Bronchial epithelial cell (primary cell): ENCODE measurements at regions not wholly inside any gene's neighbourhood (a gene's known extent, or its start where the extent isn't known, plus 50 kb on each side); places are given as distances from the start of the nearest gene placed in this dataset.

ENCODE experiments used
- DNase-seq: peaks from one replicate; pipeline ENCODE4 v3.0.0-alpha.2; 2010; ENCODE audit warnings: low read depth
- FAIRE-seq: peaks from 2 replicates; lab custom pipeline; 2011; peaks lifted over from hg19 to GRCh38; lab: Jason Lieb, UNC
- H3K27me3 ChIP-seq: 2 replicates; pipeline ENCODE4 v1.5.1; 2011; ENCODE audit warnings: low read length; ENCODE audit not compliant: control insufficient read depth, insufficient read depth
- H3K36me3 ChIP-seq: 2 replicates; pipeline ENCODE4 v1.5.1; 2011; ENCODE audit warnings: low read length; ENCODE audit not compliant: control insufficient read depth, insufficient read depth
- H3K4me3 ChIP-seq: 2 replicates; pipeline ENCODE4 v1.5.1; 2011; ENCODE audit warnings: mild to moderate bottlenecking, low read depth, low read length, control low read depth
- TF ChIP-seq, protein P1 (sequence below): IDR thresholded peaks from 2 replicates; pipeline ENCODE4 v1.5.1; 2011; ENCODE audit warnings: mild to moderate bottlenecking, moderate library complexity, low read length, control low read depth, inconsistent platforms; ENCODE audit not compliant: insufficient read depth, severe bottlenecking

DNA sequence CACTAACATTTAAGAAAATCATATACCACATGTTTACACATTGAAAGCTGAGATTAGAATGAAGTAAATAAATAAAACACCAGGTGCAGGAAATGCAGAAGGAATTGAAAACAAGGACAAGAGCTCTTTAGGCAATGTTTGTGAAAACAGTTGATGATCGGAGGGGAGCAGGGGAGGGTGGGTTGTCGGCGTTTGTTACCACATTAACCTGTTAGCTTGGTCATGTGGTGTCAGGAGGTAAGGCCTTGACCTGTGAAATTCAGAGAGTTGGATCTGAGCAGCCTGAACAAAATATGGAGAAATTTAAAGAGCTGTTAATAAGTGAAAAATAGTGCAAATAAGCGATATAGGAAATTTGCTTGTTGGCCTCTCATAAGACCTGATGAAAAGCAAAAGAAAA is 759.9 kb downstream of the PDHA2 start:
- no peak for DNase-seq
- Histone ChIP-seq H3K4me3 (no peak overlapping the region), H3K36me3 (no peaks in the 10 kb centered on the region), H3K27me3 (no peaks in the 10 kb centered on the region)
- TF ChIP-seq, protein P1, sequence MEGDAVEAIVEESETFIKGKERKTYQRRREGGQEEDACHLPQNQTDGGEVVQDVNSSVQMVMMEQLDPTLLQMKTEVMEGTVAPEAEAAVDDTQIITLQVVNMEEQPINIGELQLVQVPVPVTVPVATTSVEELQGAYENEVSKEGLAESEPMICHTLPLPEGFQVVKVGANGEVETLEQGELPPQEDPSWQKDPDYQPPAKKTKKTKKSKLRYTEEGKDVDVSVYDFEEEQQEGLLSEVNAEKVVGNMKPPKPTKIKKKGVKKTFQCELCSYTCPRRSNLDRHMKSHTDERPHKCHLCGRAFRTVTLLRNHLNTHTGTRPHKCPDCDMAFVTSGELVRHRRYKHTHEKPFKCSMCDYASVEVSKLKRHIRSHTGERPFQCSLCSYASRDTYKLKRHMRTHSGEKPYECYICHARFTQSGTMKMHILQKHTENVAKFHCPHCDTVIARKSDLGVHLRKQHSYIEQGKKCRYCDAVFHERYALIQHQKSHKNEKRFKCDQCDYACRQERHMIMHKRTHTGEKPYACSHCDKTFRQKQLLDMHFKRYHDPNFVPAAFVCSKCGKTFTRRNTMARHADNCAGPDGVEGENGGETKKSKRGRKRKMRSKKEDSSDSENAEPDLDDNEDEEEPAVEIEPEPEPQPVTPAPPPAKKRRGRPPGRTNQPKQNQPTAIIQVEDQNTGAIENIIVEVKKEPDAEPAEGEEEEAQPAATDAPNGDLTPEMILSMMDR = no peak
- FAIRE-seq = no peak

DNA sequence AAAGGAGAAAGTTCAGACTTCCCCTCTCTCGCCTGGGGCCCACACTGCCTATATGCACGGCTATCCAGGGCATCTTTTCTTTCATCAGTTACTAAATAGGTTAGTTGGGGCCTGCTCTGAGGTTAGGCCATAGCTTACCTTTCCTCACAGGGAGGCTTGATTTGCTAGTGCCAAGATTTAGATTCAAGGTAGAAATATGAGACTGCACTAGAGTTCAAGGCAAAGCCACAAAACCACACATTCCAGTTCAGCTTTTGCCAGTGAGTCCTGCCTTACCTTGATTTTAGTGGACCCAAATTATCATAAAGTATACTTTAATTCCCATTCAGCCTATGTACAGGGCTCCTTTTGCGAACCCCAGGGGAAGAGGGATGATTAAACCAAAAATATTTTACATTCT is 762.8 kb downstream of the PDHA2 start:
- no peak for DNase-seq
- no peak for FAIRE-seq

DNA sequence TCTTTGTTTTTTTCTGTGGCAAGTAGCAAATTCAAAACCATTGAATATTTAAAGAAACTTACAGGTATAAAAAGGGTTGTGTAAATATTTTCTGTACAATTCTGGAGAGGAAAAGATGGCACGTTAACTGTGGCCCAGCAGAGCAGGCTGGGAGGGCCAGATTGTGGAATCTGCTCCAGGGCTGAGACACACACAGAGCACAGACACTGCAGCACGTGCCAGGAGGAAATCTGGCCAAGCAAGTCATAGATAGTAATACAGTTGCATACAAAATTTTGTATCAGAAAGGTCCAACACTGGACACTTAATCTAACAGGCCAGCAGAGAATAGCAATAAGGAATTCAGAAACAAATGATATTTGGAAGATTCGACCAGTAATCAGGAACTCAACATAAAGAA is 763.7 kb downstream of the PDHA2 start:
- no peaks in the 10 kb centered on the region for H3K36me3 ChIP-seq
- FAIRE-seq = no peak
- TF ChIP-seq, protein P1 = no peak
- no peaks in the 10 kb centered on the region for H3K27me3 ChIP-seq
- DNase-seq = no peak
- H3K4me3 ChIP-seq = no peak overlapping the region

More for the DNA sequence above, 762.8 kb downstream of the PDHA2 start:
- TF ChIP-seq, protein P1 = no peak
- no peak overlapping the region for H3K4me3 ChIP-seq
- H3K36me3 ChIP-seq = no peaks in the 10 kb centered on the region
- no peaks in the 10 kb centered on the region for H3K27me3 ChIP-seq

DNA sequence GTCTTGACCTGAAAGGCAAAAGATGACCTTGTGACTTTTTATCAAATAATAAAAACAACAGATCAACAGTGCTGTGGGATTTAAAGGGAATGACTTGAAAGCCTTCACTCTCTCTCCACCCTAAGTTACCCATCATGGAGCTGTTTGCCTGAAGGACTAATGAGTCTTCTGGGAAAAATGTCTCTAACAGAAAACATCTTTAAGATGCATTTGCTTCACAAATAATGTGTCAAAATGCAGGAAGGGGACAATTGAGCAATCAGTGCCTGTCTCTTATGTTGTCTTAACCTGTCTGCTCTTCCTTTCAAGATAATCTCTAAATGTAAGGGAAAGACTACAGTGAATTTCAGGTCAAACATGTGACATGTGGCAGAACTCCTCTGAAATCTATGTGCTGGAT is 766.6 kb downstream of the PDHA2 start:
- no peaks in the 10 kb centered on the region for H3K36me3 ChIP-seq
- DNase-seq (no peak), FAIRE-seq (no peak)
- H3K27me3 ChIP-seq = no peaks in the 10 kb centered on the region
- H3K4me3 ChIP-seq = no peak overlapping the region
- TF ChIP-seq, protein P1 = no peak

DNA sequence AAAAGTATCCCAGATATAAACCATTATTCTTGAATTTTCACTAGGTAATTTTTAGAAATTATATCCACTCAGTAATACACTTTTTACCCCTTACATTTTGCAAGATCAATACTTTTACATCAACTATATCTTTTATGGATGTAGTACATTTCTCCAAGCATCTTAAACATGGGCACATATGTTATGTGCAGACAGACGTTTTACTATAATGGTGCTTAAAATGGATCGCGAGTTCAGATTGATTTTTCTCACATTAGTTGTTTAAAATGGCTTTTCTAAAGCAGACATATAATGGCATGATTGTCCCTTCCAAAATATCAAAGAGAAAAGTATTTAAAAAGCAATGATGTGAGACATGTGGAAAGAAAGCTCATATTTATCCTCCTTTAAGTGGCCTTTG is 786.1 kb downstream of the PDHA2 start:
- TF ChIP-seq, protein P1 = no peak
- no peak for FAIRE-seq
- no peak for DNase-seq
- no peaks in the 10 kb centered on the region for H3K27me3 ChIP-seq
- no peaks in the 10 kb centered on the region for H3K36me3 ChIP-seq
- H3K4me3 ChIP-seq = no peak overlapping the region

DNA sequence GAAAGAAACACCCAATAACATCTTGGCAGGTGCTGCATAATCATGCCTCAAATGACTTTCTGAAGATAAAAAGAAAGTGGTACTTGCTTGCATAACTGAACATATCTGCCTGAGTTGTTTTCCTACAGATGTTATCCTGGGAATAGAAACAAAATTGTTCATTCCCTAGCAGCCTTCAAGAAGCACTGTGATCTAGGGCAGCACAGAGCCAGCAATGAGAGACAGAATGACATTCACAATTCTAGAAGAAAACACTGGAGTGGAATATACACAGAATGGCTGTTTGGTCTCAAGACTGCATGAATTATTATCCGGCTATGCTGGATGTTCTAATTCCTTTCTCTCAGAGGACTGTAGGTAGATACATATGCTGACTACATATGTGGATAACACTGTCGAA is 790.9 kb downstream of the PDHA2 start:
- FAIRE-seq (no peak), DNase-seq (no peak)
- H3K36me3 ChIP-seq = no peaks in the 10 kb centered on the region
- TF ChIP-seq, protein P1 = no peak
- no peak overlapping the region for H3K4me3 ChIP-seq
- H3K27me3 ChIP-seq = no peaks in the 10 kb centered on the region
